ENCODE measurements at regions not wholly inside any gene's neighbourhood (a gene's known extent, or its start where the extent isn't known, plus 50 kb on each side); places are given as distances from the start of the nearest gene placed in this dataset.

GRCh38 chr21:19603011-19603593 lies 1199.5 kb upstream of the TMPRSS15 start:
- no peak for DNase-seq

GRCh38 chr21:19608101-19608621 lies 1204.6 kb upstream of the TMPRSS15 start:
- DNase-seq: no peak

GRCh38 chr21:19609611-19610010 lies 1206.0 kb upstream of the TMPRSS15 start:
- no peak for DNase-seq

GRCh38 chr21:19621837-19622496 lies 1218.4 kb upstream of the TMPRSS15 start:
- no peak for DNase-seq

- DNase-seq: no peak
Measured at GRCh38 chr21:19640964-19641363, 1237.4 kb upstream of the TMPRSS15 start.

- DNase-seq: no peak
Measured at GRCh38 chr21:19648391-19648790, 1244.8 kb upstream of the TMPRSS15 start.

GRCh38 chr21:19683492-19683891 lies 1279.9 kb upstream of the TMPRSS15 start:
- no peak for DNase-seq

- no peak for DNase-seq
Measured at GRCh38 chr21:19684328-19684727, 1280.7 kb upstream of the TMPRSS15 start.

- no peak for DNase-seq
Measured at GRCh38 chr21:19692231-19692630, 1288.6 kb upstream of the TMPRSS15 start.

GRCh38 chr21:19695796-19696195 lies 1292.2 kb upstream of the TMPRSS15 start:
- DNase-seq: no peak

- no peak for DNase-seq
Measured at GRCh38 chr21:19700476-19700875, 1296.9 kb upstream of the TMPRSS15 start.

- no peak for DNase-seq
Measured at GRCh38 chr21:19702726-19703125, 1295.5 kb upstream of the NCAM2 start.

GRCh38 chr21:19704832-19705231 lies 1293.4 kb upstream of the NCAM2 start:
- DNase-seq: no peak

- no peak for DNase-seq
Measured at GRCh38 chr21:19712441-19712840, 1285.8 kb upstream of the NCAM2 start.

- no peak for DNase-seq
Measured at GRCh38 chr21:19713313-19713712, 1284.9 kb upstream of the NCAM2 start.

GRCh38 chr21:19724081-19724480 lies 1274.1 kb upstream of the NCAM2 start:
- DNase-seq: no peak

- no peak for DNase-seq
Measured at GRCh38 chr21:19731251-19731650, 1267.0 kb upstream of the NCAM2 start.

- DNase-seq: no peak
Measured at GRCh38 chr21:19759836-19760235, 1238.4 kb upstream of the NCAM2 start.

GRCh38 chr21:19767546-19767945 lies 1230.7 kb upstream of the NCAM2 start:
- DNase-seq: no peak

- DNase-seq: no peak
Measured at GRCh38 chr21:19771881-19772280, 1226.3 kb upstream of the NCAM2 start.

- DNase-seq: no peak
Measured at GRCh38 chr21:19776076-19776475, 1222.1 kb upstream of the NCAM2 start.

GRCh38 chr21:19781881-19782652 lies 1216.1 kb upstream of the NCAM2 start:
- no peak for DNase-seq

- no peak for DNase-seq
Measured at GRCh38 chr21:19785941-19786340, 1212.3 kb upstream of the NCAM2 start.
